HG03159 (cell line): ENCODE measurements at regions not wholly inside any gene's neighbourhood (a gene's known extent, or its start where the extent isn't known, plus 50 kb on each side); places are given as distances from the start of the nearest gene placed in this dataset.

Experiments
- ATAC-seq: cut with Tn5 transposase; IDR thresholded peaks from one replicate; pipeline ENCODE4 v1.9.1; 2021; ENCODE audit warnings: mild to moderate bottlenecking, moderate library complexity; ENCODE audit not compliant: unreplicated experiment

DNA sequence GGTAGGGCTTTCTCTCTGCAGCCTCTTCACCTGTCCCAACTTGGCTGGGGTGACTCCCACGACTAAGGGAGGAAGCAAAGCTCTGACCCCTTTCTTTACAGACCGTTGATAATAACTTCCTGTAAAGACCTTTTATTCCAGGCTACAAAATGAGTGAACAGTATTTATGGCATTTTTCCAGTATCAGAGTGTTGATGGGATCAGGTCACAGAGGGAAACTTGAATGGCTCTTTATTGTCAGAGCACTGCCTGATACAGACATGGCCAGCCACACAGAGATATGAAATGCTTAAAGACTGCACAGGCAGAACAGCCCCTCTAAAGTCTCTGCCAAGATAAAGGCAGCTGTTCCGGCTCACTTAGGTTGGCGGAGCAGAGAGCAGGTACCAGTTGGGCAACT lies 1033.9 kb upstream of the NR2F2 start:
- ATAC-seq = no peak

GRCh38 chr15:95298729-95299128 lies 1031.8 kb upstream of the NR2F2 start:
- ATAC-seq = no peak

DNA sequence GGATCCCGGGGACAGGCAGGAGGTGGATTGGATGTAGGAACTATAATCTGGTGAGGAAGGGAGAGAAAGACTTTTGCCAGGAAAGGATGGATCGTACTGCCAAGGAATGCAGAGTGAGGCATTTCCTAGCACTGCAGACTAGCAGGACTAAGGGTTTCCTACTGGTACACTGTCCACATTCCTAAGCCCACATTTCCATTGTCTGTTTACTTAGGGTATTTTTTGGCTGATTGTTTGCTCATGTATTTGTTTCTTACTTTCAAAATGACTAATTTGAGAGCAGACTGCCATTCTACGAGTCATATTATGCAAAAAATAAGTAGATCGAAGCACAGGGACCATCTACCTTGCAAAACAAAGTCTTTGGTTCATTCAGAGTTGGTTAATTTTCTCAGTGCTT lies 1029.5 kb upstream of the NR2F2 start:
- no peak for ATAC-seq

DNA sequence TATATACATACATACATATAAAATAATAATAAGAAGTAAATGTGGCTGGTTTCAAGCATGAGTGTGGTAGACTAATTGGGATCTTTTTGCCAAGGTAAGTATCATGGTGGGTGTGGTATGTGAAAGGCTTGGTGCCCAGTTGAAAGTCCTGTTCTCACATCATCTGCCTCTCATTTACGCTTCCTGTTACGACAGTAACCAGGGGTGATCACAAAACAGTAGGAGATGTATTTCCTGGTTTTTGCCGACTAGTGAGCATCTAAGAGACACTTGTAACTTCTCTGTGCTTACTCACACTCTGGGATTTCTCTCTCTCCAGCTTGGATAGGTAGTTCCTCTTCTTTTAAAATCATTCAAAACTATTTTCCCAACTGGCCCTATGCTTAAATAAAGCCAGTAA lies 1028.3 kb upstream of the NR2F2 start:
- ATAC-seq = no peak

- ATAC-seq = no peak
These were observed 1027.7 kb upstream of the NR2F2 start for GRCh38 chr15:95302809-95303208.

DNA sequence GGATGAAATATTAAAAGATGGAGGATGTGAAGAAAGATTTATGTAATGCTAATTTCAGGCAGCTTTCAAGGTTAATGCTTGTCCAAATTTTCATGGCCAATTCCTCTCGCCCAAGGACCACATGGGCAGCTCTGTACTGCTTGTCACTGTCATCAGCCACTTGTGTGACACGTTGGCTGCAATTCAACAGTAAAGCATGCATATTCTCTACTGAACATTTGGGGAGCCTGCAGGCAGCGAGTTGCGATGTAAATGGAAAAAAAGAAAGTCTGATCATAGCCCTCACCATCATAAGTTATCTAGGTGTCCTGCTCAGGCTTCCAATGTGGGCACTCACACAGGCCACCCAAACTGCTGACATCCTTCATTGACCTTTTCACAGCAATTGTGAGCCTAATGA lies 1026.8 kb upstream of the NR2F2 start:
- ATAC-seq = no peak

DNA sequence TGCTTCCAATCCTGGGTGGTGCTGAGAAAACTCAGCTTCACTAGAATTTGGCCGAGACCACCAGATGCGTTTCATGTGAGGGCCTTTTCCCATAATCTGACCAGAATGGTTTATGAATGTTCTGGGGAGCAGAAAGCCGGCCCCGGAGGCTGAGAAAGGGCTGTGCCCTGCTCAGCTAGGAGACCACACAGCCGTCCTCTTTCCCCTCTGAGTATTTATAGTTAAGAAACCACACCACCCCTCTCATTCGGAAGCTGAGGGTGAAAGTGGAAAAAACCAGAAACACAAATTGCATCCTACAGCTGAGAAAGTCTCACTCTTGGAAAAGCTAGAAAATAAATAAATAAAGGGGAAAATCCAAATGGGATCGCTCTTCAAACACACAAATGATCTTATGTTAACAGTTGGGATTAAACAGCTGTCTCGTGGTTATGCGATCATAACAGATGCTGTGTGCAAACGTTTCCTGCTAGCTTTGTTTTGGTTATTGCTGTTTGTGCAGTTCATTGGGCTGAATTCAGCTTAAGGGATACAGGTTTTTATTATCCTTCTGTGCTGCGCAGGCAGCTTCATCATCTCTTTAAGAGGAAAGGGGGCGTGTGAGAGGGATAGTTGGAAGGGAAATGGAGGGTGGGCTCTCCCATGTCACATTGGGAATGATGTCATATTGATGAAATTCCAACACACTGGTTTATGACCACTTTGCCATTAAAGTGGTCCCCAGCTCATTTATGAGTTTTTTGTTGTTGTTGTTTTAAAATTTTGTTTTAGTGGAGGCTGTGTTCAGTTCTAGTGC lies 1026.2 kb upstream of the NR2F2 start:
- no peak for ATAC-seq

GRCh38 chr15:95304947-95305400 lies 1025.5 kb upstream of the NR2F2 start:
- ATAC-seq = no peak

DNA sequence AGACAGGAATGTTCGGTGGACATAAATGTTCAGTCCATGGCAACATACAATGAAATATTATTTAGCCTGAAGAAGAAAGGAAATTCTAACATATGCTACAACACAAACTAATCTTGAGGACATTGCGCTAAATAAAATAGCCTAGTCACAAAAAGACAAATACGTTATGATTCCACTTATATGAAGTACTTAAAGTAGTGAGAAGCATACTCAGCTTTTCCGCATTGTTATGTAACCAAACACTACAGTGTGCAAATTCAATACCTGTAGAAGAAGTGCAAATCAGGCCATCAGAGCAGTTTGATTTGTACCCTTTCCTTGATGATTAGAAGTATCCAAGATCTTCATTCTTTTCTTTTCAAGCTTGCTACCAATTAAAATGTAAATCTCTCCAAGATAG lies 1023.4 kb upstream of the NR2F2 start:
- ATAC-seq = no peak

DNA sequence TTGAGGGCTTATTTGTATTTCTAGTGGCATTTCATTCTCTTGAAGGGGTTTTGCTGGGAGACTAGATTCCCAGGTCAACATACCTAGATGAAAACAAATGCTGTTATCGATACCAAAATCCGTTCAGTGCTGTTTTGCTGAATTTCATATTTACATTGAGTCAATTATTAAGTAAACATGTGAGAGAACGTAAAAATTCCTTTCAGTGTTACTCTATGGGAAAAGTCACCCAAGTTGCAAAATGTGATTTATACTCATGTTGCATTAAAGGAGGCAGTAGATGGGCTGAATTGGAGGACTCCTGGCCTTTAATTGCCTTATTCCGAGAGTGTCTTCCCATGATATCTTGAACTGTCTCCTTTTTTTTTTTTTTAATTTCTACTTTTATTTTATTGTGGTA lies 1011.3 kb upstream of the NR2F2 start:
- ATAC-seq = no peak

DNA sequence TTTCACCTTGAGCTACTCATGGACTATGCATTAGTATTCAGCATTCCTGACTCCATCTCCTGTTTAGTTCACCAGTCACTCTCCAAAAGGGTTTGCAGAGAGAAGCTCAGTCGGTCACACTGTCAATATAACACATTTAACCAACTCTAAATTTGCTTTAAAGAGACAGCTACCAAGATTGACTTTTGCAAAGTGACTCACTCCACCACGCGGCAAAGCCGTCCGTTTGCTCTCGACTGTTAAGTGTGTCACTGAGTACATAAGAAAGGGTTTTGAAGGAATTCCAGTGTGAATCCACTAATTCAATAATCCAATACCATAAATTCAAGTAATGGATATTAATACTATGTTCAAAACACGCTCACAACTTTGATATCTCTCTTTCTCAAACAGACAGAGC lies 1006.7 kb upstream of the NR2F2 start:
- ATAC-seq = no peak

DNA sequence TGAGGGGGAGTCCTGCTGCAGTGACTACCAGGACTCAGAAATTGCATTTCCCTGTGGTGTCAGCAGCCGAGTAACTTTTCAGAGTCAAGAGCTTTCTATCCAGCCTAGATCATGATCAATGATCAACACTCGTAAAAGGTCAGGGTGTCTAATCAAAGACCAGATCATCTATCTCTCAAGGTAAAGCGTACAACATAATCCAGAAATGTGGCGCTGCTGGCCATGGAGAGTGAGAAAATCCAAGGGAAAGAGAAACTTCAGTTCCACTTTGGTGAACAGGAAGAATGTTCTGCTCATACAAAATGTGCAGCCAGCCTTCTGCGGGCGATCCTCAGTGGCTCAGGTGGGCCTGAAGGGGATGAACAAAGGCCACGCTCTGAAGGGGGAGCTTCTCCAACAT lies 1005.8 kb upstream of the NR2F2 start:
- no peak for ATAC-seq

DNA sequence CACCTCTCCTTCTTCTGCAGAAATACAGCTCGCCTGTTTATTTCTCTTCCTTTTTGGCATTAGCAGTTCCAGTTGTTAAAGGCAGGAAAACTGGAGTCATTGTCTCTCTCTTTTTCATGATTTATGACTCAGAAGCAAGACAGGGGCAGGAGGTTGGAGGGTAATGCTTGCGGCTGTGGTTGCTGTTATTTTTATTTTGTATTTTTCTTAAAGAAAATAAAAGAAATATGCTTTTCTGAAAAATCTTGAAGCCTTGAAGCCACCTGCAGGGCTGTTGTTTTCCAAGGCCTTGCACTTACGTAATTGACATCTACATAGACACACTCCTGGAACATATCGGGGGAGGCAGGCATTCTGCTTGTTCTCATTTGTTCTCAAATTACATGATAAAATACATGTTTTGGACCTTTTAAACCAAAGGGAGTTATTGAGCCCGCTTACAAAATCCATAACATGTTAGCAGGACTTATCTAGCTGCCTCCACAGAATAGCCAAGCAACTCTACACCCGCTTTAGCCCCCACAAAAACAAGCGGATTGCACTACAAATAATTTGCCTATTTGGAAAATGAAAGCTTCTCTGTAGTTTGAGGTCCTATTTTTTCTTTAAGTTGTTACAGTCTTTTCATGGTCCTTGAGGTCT lies 1004.6 kb upstream of the NR2F2 start:
- no peak for ATAC-seq

- no peak for ATAC-seq
These were observed 1003.9 kb upstream of the NR2F2 start for GRCh38 chr15:95326431-95327182.

DNA sequence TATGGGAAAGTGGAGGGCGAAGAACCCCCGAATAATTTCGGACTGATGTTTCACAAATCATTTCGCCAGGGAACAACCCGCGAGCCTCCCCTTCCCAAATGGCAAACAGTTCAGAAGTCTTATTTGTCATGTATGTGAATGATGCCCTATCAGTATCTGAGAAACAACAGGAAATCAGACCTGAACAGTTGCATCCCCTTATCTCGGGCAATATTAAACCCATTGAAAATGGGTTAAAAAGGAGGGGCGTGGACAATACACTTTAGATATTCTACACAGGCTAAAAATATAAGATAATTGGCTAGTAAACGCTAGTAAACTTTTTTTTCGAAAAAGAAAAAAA lies 1003.3 kb upstream of the NR2F2 start:
- no peak for ATAC-seq

- ATAC-seq = no peak
These were observed 1002.8 kb upstream of the NR2F2 start for GRCh38 chr15:95327661-95328060.

- no peak for ATAC-seq
These were observed 1001.9 kb upstream of the NR2F2 start for GRCh38 chr15:95328559-95328958.

DNA sequence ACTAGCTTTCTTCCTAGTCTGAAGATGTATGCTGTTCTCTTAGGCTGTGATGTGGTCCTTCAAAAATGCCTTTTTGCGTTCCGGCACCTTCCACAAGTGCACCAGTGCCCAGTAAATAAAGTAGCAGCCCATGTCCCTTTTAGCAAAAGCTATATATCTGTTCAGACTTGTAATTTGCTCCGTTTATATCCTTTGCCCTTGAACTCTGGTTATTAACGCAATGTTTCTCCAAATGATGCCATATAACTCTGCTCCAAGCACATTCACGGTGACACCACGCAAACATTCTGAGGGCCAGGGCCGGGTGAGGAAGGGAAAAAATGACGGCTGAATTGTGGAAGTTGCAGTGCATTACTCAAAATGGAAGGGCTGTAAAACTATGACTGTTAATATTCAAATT lies 1001.1 kb upstream of the NR2F2 start:
- no peak for ATAC-seq

GRCh38 chr15:95341686-95342085 lies 988.8 kb upstream of the NR2F2 start:
- ATAC-seq = no peak

DNA sequence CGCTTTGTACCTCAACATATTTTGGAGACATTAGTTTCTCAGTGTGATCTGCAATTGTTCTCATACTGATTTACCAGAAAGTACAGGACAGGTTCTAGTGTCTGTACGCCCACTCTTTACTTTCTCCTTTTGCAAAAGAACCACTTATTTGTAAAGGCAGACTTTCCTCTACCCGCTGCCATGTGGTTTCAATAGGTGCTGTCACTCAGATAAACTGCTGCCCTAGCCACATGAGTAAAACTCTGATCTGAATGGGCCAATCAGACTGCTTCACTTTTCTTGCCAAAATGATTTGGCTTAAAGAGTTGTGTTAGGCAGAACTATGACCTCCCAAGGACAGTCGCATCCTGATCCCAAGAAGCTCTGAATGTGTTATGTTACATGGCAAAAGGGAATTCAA lies 984.6 kb upstream of the NR2F2 start:
- no peak for ATAC-seq

DNA sequence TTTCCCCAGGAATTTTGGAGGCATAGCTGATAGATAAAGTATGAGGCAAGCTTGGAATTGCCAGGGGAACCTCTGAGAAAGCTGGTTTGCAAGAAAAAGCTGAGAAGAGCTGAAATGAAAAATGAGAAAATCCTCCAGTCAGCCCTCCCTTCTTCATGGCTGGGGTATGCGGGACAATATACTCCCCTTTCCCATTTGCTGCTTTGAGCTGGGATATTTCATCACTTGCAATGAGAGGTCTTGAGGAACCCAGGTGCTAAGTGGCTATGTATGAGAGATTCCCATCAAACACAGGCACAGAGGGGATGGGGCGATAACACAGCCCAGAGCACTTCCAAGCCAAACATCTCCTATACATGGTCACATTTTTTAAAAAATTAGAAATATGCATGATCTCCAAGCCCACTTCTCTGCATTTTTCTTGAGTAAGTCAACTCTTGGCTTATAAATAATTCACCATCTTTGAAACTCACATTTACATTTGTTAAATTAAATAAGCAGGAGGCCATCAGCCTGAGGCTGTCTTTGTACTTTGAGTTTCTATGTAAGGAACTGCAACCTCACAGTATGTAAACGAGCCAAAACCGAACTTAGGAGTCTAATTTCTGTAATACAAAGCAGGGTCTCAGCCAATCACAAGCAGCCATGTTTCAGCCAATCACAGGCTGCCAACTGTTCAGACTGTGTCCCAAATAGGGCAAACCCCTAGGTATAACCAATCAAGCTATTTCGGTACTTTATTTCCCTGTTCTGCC lies 983.6 kb upstream of the NR2F2 start:
- no peak for ATAC-seq
